NB4 (cell line): ENCODE measurements at regions not wholly inside any gene's neighbourhood (a gene's known extent, or its start where the extent isn't known, plus 50 kb on each side); places are given as distances from the start of the nearest gene placed in this dataset.

Source experiments
- DNase-seq: peaks from one replicate; pipeline ENCODE4 v3.0.0; 2010; ENCODE audit warnings: low read depth
- H3K4me3 ChIP-seq: one replicate; pipeline ENCODE4 v1.5.1; 2011; ENCODE audit warnings: mild to moderate bottlenecking, low read depth, low read length, moderate library complexity
- MYC ChIP-seq: IDR thresholded peaks from 2 replicates; pipeline ENCODE4 v1.6.1; 2011; ENCODE audit warnings: low read depth, low read length
- POLR2A ChIP-seq: IDR thresholded peaks from 2 replicates; pipeline ENCODE4 v1.6.1; 2011; ENCODE audit warnings: mild to moderate bottlenecking; ENCODE audit not compliant: insufficient read length; ENCODE audit errors: extremely low read depth
- TF ChIP-seq, protein P1 (sequence below): IDR thresholded peaks from 2 replicates; pipeline ENCODE4 v1.6.1; 2011; ENCODE audit warnings: low read depth, low read length
- TF ChIP-seq, protein P2 (sequence below): IDR thresholded peaks from one replicate; pipeline ENCODE4 v1.5.1; 2012; ENCODE audit warnings: low read depth, low read length

DNA sequence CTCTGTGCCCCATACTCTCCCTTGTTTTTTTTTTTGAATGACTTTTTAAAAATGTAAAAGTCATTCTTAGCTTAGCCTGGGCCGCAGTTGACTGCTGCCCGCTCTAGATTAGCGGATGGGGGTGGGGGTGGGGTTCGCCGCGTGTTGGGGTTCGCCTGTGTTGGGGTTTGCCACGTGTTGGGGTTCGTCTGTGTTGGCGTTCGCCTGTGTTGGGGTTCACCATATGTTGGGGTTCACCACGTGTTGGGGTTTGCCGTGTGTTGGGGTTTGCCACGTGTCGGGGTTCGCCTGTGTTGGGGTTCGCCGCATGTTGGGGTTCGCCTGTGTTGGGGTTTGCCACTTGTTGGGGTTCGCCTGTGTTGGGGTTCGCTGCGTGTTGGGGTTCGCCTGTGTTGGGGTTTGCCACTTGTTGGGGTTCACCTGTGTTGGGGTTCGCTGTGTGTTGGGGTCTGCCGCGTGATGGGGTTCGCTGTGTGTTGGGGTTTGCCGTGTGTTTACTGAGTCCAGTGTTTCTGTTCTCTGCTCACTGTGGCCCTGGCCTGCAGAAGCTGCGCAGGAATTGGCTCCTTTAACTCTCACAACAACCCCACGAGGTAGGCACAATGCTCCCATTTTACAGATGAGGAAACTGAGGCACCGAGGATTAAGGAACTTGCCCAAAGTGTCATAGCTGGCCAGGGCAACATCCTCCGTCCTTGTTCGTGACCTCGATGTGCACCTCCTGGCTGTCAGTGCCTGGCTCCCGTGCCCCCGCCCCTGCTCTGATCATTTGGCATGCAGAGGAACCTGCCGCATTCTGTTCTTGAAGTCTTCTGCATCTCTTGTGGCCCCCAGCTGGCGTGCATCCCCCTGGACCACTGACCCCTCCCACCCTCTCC is 96.6 kb upstream of the CIBAR2 start:
- DNase-seq: no peak
- no peak overlapping the region for H3K4me3 ChIP-seq
- TF ChIP-seq, protein P1, sequence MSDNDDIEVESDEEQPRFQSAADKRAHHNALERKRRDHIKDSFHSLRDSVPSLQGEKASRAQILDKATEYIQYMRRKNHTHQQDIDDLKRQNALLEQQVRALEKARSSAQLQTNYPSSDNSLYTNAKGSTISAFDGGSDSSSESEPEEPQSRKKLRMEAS: no peak
- TF ChIP-seq POLR2A (no peak), MYC (no peak)
- TF ChIP-seq, protein P2, sequence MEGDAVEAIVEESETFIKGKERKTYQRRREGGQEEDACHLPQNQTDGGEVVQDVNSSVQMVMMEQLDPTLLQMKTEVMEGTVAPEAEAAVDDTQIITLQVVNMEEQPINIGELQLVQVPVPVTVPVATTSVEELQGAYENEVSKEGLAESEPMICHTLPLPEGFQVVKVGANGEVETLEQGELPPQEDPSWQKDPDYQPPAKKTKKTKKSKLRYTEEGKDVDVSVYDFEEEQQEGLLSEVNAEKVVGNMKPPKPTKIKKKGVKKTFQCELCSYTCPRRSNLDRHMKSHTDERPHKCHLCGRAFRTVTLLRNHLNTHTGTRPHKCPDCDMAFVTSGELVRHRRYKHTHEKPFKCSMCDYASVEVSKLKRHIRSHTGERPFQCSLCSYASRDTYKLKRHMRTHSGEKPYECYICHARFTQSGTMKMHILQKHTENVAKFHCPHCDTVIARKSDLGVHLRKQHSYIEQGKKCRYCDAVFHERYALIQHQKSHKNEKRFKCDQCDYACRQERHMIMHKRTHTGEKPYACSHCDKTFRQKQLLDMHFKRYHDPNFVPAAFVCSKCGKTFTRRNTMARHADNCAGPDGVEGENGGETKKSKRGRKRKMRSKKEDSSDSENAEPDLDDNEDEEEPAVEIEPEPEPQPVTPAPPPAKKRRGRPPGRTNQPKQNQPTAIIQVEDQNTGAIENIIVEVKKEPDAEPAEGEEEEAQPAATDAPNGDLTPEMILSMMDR: no peak

DNA sequence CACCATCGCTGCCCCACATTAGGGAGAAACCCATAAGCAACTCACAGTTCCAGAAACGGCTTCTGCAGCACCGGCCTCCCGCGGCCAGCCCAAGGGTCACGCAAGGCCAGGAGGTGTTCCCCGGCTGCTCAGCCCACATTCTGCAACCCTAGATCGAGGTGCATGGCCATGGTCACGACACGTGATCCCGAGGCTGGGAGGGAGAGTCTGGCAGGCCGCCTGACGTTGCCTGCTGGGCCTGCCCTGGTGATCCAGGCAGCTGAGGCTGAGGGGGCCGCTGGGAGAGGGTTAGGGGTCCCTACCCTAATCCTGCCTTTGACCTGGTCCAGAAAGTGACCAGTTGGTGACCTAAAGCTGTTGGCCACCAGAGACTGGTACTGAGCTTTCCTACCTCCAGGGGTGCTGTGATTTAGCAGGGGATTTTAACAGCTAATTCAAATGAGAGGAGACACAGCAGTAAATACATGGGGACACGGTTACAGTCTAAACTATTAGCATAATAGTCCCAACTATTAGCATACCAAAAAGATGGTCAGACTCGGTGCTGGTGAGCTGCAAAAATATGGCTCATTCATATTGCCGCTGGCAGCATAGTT is 97.4 kb upstream of the CIBAR2 start:
- DNase-seq: no peak
- no peak overlapping the region for H3K4me3 ChIP-seq
- TF ChIP-seq MYC (no peak), POLR2A (no peak)
- TF ChIP-seq, protein P2: no peak
- TF ChIP-seq, protein P1: no peak

DNA sequence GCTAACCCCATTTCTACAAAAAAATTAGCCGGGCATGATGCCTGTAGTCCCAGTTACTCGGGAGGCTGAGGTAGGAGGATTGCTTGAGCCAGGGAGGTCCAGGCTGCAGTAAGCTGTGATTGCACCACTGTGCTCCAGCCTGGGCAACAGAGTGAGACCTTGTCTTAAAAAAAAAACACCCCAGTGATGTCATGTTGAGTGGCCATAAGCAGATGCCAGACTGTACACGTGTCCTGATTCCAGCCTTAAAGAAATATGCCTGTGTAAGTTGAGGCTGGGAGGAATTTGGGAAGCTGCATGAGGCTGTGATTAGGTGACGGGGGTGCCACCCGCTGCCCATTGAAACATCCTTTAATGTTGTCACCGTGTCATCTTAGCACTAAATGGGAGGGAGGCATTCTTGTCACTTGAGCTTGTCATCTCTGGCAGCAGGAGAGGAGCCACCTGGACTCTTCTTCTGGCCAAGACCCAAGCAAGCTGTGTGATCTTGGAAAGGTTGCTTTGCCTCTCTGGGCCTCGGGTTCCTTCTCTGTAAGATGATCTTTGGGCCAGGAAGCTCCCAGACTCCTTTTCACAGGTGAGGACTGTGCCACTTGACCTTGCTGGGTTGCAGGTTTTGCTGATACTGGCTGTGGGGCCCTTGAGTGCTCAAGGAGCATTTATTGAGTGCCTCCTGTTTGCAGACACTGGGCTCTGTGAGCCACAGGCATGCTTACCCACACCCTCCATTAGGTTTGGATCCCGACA is 98.3 kb upstream of the CIBAR2 start:
- TF ChIP-seq MYC (no peak), POLR2A (no peak)
- TF ChIP-seq, protein P2: no peak
- TF ChIP-seq, protein P1: no peak
- H3K4me3 ChIP-seq: no peak overlapping the region
- DNase-seq: no peak

DNA sequence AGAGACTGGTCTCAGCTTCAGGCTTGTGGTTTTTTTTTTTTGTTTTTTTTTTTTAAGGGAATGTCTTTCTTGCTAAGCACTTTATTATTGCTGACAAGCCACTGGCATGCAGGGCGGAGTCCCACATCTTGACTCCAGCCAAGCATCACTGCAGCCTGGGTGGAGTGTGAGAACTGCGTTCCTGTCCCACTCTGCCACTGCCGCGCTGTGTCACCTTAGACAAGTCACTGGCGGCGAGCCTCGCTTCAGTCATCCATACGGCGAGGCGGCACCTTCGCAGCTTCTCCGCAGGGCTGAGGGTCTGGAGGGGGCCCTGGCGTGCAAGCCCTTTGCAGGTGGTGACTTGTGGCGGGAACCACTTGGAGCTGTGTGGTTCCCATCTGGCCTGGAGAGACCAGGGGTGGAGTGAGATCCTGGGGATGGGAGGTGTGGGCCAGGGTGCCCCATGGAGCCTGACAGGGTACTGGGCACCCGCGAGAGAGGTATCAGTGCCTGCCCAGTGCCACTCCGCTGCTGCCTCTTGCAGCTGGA is 99.1 kb upstream of the CIBAR2 start:
- TF ChIP-seq POLR2A (no peak), MYC (no peak)
- H3K4me3 ChIP-seq: no peak overlapping the region
- no peak for DNase-seq

DNA sequence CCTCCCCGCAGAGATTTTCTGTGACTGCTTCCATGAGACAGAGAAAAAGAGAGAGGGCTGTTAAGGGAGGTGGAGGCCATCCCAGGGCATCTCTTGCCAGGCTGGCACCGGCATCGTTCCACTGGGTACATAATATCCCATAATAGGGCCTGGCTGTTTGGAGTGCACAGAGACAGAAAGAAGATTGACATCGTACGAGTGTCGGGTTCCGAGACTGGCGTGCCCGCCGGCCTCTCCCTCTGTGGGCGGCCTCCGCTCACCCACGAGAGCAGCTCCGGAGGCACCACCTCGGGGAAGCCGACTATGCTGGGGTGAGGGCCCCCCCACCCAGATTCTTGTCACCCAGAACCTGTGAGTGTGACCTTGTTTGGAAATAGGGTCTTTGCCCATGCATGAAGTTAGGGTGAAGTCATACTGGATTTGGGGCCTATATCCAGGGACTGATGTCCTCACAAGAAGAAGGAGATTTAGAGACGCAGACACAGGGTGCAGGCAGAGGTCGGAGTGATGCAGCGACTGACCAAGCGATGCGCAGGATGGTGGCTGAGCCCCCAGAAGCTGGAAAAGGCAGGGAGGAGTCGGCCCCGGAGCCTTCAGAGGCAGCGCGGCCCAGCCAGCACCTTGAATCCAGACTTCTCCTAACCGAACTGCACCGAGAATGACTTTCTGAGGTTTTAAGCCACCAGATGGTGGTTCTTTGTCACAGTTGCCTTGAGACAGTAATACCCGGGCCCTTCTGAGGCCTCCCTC is 101.8 kb upstream of the CIBAR2 start:
- no peak overlapping the region for H3K4me3 ChIP-seq
- TF ChIP-seq, protein P2: no peak
- TF ChIP-seq MYC (no peak), POLR2A (no peak)
- TF ChIP-seq, protein P1: no peak
- DNase-seq: no peak
